Stomach (tissue), 4 donors: ENCODE measurements at regions not wholly inside any gene's neighbourhood (a gene's known extent, or its start where the extent isn't known, plus 50 kb on each side); places are given as distances from the start of the nearest gene placed in this dataset.

Source experiments
- EP300 ChIP-seq: sonication (generic); formaldehyde crosslinking; IDR thresholded peaks from one replicate; pipeline ENCODE4 v1.6.1; 2017; ENCODE audit warnings: antibody characterized with exemption
- POLR2A ChIP-seq, 4 donors: fragments of 450-650 bp; IDR thresholded peaks; one replicate each; pipeline ENCODE4 v1.6.1; 2016; ENCODE audit warnings: antibody characterized with exemption in 4 of 4, control low read depth in 2 of 4, mild to moderate bottlenecking in 1 of 4, moderate library complexity in 1 of 4
- POLR2AphosphoS5 ChIP-seq, 3 donors: sonication (generic); formaldehyde crosslinking; IDR thresholded peaks; one replicate each; pipeline ENCODE4 v1.6.1; 2016; ENCODE audit warnings: antibody characterized with exemption in 3 of 3
- TF ChIP-seq, protein P1 (sequence below), 7 experiments: fragments of 450-650 bp in 4 of 7; fragments of 200-600 bp in 3 of 7; sonication (generic) in 3 of 7; IDR thresholded peaks; one replicate each; pipeline ENCODE4 v1.5.1; 2016 to 2019; ENCODE audit warnings: antibody characterized with exemption in 7 of 7, control low read depth in 2 of 7, mild to moderate bottlenecking in 1 of 7

DNA sequence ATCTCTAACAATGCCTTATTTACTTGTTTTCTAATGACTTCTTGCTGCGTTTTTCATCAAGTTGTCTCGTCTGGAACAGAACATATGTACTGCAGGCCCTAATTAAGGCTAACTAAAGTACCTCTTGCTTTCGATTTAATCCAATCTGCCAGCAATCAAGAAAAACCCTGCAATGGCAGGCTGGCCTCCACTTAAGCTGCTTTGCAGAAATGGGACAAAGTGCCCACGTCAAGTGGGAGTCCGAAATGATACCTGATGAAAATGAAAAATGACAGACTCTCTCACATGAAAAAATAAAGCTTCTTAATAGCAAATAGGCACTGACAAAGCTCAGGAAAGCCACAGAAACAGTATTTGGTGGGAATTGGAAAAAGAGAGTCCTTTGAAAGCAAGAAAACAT is 1454.7 kb downstream of the FAM181B start:
- TF ChIP-seq EP300 (no peak), POLR2AphosphoS5 (IDR thresholded peaks at IDR 0.05) (no peak), POLR2A (IDR thresholded peaks at IDR 0.05) (no peak)
- TF ChIP-seq, protein P1, sequence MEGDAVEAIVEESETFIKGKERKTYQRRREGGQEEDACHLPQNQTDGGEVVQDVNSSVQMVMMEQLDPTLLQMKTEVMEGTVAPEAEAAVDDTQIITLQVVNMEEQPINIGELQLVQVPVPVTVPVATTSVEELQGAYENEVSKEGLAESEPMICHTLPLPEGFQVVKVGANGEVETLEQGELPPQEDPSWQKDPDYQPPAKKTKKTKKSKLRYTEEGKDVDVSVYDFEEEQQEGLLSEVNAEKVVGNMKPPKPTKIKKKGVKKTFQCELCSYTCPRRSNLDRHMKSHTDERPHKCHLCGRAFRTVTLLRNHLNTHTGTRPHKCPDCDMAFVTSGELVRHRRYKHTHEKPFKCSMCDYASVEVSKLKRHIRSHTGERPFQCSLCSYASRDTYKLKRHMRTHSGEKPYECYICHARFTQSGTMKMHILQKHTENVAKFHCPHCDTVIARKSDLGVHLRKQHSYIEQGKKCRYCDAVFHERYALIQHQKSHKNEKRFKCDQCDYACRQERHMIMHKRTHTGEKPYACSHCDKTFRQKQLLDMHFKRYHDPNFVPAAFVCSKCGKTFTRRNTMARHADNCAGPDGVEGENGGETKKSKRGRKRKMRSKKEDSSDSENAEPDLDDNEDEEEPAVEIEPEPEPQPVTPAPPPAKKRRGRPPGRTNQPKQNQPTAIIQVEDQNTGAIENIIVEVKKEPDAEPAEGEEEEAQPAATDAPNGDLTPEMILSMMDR (IDR thresholded peaks at IDR 0.05): no peak
